Astrocyte of the cerebellum (primary cell): ENCODE measurements at regions not wholly inside any gene's neighbourhood (a gene's known extent, or its start where the extent isn't known, plus 50 kb on each side); places are given as distances from the start of the nearest gene placed in this dataset.
"Not testable (repeated sequence)": the region's sequence is repeated elsewhere in the genome, so short reads cannot be mapped to it uniquely, and the experiment has no call there.

Source experiments
- DNase-seq: peaks from one replicate; pipeline ENCODE4 v3.0.0-alpha.2; 2011; ENCODE audit warnings: low read depth
- H3K4me3 ChIP-seq: 2 replicates; pipeline ENCODE4 v1.5.1; 2011; ENCODE audit warnings: mild to moderate bottlenecking, low read depth, low read length, moderate library complexity
- CTCF ChIP-seq: IDR thresholded peaks from 2 replicates; pipeline ENCODE4 v1.5.1; 2012; ENCODE audit warnings: low read length, low read depth, moderate library complexity, mild to moderate bottlenecking; ENCODE audit errors: missing control alignments
- in situ Hi-C: cut with HindIII; loops from 2 replicates; pipeline ENCODE4 v1.10.0; 2017; ENCODE audit warnings: low sequenced_read_pairs

- in situ Hi-C loops = no loop called here
- H3K4me3 ChIP-seq = no peak overlapping the region
- TF ChIP-seq CTCF = no peak
- no peak for DNase-seq
Observed at GRCh38 chr5:153939101-153939500, 99.6 kb downstream of the FAM114A2 start.

- no peak for TF ChIP-seq CTCF
- peak; percentile 11 for DNase-seq
- in situ Hi-C loops = no loop called here
- H3K4me3 ChIP-seq = no peak overlapping the region
Observed at GRCh38 chr5:153938191-153938842, 100.4 kb downstream of the FAM114A2 start.

GRCh38 chr5:153937661-153938060 lies 101.0 kb downstream of the FAM114A2 start:
- TF ChIP-seq CTCF = no peak
- H3K4me3 ChIP-seq = no peak overlapping the region
- DNase-seq = no peak
- in situ Hi-C loops = no loop called here

GRCh38 chr5:153935151-153935550 lies 103.6 kb downstream of the FAM114A2 start:
- DNase-seq, in situ Hi-C loops, H3K4me3 ChIP-seq: not testable (repeated sequence)

- in situ Hi-C loops = no loop called here
- H3K4me3 ChIP-seq = no peak overlapping the region
- DNase-seq = no peak
- no peak for TF ChIP-seq CTCF
Observed at GRCh38 chr5:153926201-153926600, 112.5 kb downstream of the FAM114A2 start.

- DNase-seq = no peak
- H3K4me3 ChIP-seq = no peak overlapping the region
- TF ChIP-seq CTCF = no peak
- in situ Hi-C loops = no loop called here
Observed at GRCh38 chr5:153919161-153919560, 119.5 kb downstream of the FAM114A2 start.

- no peak for TF ChIP-seq CTCF
- in situ Hi-C loops = no loop called here
- DNase-seq = no peak
Observed at GRCh38 chr5:153907170-153907775, 131.4 kb downstream of the FAM114A2 start.

More at GRCh38 chr5:153907170-153907775, 131.4 kb downstream of the FAM114A2 start:
- H3K4me3 ChIP-seq = no peak overlapping the region
